OCI-LY3 (cell line): ENCODE measurements at regions not wholly inside any gene's neighbourhood (a gene's known extent, or its start where the extent isn't known, plus 50 kb on each side); places are given as distances from the start of the nearest gene placed in this dataset.

Source experiments
- H2AFZ ChIP-seq: fragments of 200-600, 300-600 bp; shearing (Covaris generic); 2 replicates; pipeline ENCODE4 v1.6.0; 2014; ENCODE audit warnings: antibody characterized with exemption, low read depth, low read length
- H3K27ac ChIP-seq: fragments of 200-600, 300-600 bp; sonication (generic); 2 replicates; pipeline ENCODE4 v1.5.1; 2014; ENCODE audit warnings: mild to moderate bottlenecking, low read length, moderate library complexity, mixed read lengths
- H3K27me3 ChIP-seq: fragments of 200-600, 300-600 bp; sonication (generic); 2 replicates; pipeline ENCODE4 v1.6.1; 2014; ENCODE audit warnings: low read depth, low read length, mixed read lengths
- H3K36me3 ChIP-seq: fragments of 200-600, 300-600 bp; sonication (generic); replicated peaks from 2 replicates; pipeline ENCODE3; 2014; ENCODE audit warnings: low read depth, low read length, mixed read lengths
- H3K4me1 ChIP-seq: fragments of 300-600, 200-600 bp; sonication (generic); 2 replicates; pipeline ENCODE4 v1.6.1; 2014; ENCODE audit warnings: low read length, mixed read lengths
- H3K4me2 ChIP-seq: fragments of 200-600, 300-600 bp; sonication (generic); 2 replicates; pipeline ENCODE4 v1.6.1; 2014; ENCODE audit warnings: low read length, mixed read lengths
- H3K4me3 ChIP-seq: fragments of 300-600, 200-600 bp; sonication (generic); 2 replicates; pipeline ENCODE4 v1.5.1; 2014; ENCODE audit warnings: antibody characterized with exemption, mild to moderate bottlenecking, low read length, moderate library complexity
- H3K79me2 ChIP-seq: fragments of 300-600, 200-600 bp; shearing (Covaris generic); 2 replicates; pipeline ENCODE4 v1.6.1; 2014; ENCODE audit warnings: mild to moderate bottlenecking, low read length, mixed read lengths
- H3K9ac ChIP-seq: fragments of 300-600, 200-600 bp; shearing (Covaris generic); 2 replicates; pipeline ENCODE4 v1.6.0; 2014; ENCODE audit warnings: mild to moderate bottlenecking, low read length, moderate library complexity
- H3K9me3 ChIP-seq: fragments of 200-600, 300-600 bp; shearing (Covaris generic); 2 replicates; pipeline ENCODE4 v1.6.1; 2014; ENCODE audit warnings: low read length, mixed read lengths; ENCODE audit not compliant: insufficient read depth
- H4K20me1 ChIP-seq: fragments of 200-600, 300-600 bp; sonication (generic); 2 replicates; pipeline ENCODE4 v1.6.1; 2016; ENCODE audit warnings: low read length, mixed read lengths; ENCODE audit not compliant: insufficient read depth
- EZH2phosphoT487 ChIP-seq: fragments of 200-600 bp; shearing (Covaris generic); IDR thresholded peaks from 2 replicates; pipeline ENCODE4 v1.6.1; 2018; ENCODE audit warnings: antibody characterized with exemption, mixed run types, low read depth
- TF ChIP-seq, protein P1 (sequence below): fragments of 200-600, 300-600 bp; sonication (generic); IDR thresholded peaks from 2 replicates; pipeline ENCODE4 v1.5.1; 2014; ENCODE audit warnings: antibody characterized with exemption, low read length, low read depth

GRCh38 chr2:5925604-5926003 is 233.4 kb downstream of the SOX11 start:
- H3K36me3 ChIP-seq = no peaks in the 10 kb centered on the region
- no peak for TF ChIP-seq EZH2phosphoT487
- TF ChIP-seq, protein P1, sequence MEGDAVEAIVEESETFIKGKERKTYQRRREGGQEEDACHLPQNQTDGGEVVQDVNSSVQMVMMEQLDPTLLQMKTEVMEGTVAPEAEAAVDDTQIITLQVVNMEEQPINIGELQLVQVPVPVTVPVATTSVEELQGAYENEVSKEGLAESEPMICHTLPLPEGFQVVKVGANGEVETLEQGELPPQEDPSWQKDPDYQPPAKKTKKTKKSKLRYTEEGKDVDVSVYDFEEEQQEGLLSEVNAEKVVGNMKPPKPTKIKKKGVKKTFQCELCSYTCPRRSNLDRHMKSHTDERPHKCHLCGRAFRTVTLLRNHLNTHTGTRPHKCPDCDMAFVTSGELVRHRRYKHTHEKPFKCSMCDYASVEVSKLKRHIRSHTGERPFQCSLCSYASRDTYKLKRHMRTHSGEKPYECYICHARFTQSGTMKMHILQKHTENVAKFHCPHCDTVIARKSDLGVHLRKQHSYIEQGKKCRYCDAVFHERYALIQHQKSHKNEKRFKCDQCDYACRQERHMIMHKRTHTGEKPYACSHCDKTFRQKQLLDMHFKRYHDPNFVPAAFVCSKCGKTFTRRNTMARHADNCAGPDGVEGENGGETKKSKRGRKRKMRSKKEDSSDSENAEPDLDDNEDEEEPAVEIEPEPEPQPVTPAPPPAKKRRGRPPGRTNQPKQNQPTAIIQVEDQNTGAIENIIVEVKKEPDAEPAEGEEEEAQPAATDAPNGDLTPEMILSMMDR = no peak
- H3K27ac ChIP-seq = no peak overlapping the region
- no peak overlapping the region for H3K4me2 ChIP-seq
- no peaks in the 10 kb centered on the region for H4K20me1 ChIP-seq
- H3K9me3 ChIP-seq = no peaks in the 10 kb centered on the region
- H3K4me3 ChIP-seq = no peak overlapping the region
- no peaks in the 10 kb centered on the region for H3K79me2 ChIP-seq
- no peak overlapping the region for H3K9ac ChIP-seq
- no peak overlapping the region for H2AFZ ChIP-seq
- no peaks in the 10 kb centered on the region for H3K27me3 ChIP-seq
- no peaks in the 10 kb centered on the region for H3K4me1 ChIP-seq

GRCh38 chr2:5926871-5927512 is 234.8 kb downstream of the SOX11 start:
- H3K27me3 ChIP-seq = no peaks in the 10 kb centered on the region
- no peaks in the 10 kb centered on the region for H4K20me1 ChIP-seq
- H3K4me3 ChIP-seq = no peak overlapping the region
- no peak overlapping the region for H3K27ac ChIP-seq
- H3K4me1 ChIP-seq = no peaks in the 10 kb centered on the region
- no peaks in the 10 kb centered on the region for H3K36me3 ChIP-seq
- H3K9me3 ChIP-seq = no peaks in the 10 kb centered on the region
- H2AFZ ChIP-seq = no peak overlapping the region
- no peak overlapping the region for H3K9ac ChIP-seq
- H3K79me2 ChIP-seq = no peaks in the 10 kb centered on the region
- TF ChIP-seq EZH2phosphoT487 = no peak
- no peak overlapping the region for H3K4me2 ChIP-seq

DNA sequence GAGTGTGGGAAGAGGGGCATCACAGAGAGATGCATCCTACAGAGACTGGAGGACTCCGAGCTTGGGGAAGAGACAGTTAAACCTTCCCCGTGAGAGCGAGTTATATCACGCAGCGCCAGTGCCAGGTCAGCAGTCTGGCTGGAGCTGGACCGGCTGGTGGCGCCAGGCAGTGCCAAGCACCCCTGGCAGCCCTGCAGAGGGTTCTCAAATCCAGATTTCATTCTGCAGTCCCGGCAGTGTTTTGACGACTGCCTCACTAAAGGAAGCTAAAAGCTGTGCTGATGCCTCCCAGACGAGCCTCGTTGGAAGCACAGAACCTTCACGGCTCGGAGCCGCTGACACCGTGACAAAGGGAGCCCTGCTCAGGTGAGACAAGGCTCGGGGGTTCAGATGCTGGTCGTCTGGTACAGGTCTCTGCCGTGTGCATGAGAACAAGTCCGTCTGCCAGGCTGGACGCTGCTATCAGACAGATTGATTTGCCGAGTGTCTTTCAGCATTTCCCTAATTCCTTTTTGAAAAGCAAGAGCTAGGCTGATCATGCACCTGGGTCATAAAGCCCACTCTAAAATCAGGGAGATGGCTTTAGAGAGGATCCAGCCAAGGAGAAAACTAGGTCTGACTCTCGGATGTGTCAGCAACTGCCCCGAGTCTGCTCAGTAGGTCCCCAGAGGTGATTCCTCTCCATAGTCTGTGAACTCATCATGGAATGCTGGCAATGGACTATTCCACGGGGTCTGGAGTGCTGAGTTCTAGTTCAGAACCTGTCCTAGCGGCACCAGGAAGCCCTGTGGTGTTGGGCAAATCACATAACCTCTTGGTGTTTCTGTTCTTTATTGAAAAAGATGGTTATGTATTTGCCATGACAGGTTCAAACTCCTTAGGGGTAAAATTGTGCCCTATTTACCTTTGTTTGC is 240.6 kb downstream of the SOX11 start:
- H3K9me3 ChIP-seq = no peaks in the 10 kb centered on the region
- H4K20me1 ChIP-seq = no peaks in the 10 kb centered on the region
- H3K9ac ChIP-seq = no peak overlapping the region
- H3K36me3 ChIP-seq = no peaks in the 10 kb centered on the region
- H3K27ac ChIP-seq = no peak overlapping the region
- H3K4me3 ChIP-seq = no peak overlapping the region
- no peak overlapping the region for H2AFZ ChIP-seq
- H3K27me3 ChIP-seq = no peaks in the 10 kb centered on the region
- no peaks in the 10 kb centered on the region for H3K79me2 ChIP-seq
- H3K4me2 ChIP-seq = no peak overlapping the region
- no peaks in the 10 kb centered on the region for H3K4me1 ChIP-seq
- TF ChIP-seq EZH2phosphoT487 = no peak
- TF ChIP-seq, protein P1 = no peak

DNA sequence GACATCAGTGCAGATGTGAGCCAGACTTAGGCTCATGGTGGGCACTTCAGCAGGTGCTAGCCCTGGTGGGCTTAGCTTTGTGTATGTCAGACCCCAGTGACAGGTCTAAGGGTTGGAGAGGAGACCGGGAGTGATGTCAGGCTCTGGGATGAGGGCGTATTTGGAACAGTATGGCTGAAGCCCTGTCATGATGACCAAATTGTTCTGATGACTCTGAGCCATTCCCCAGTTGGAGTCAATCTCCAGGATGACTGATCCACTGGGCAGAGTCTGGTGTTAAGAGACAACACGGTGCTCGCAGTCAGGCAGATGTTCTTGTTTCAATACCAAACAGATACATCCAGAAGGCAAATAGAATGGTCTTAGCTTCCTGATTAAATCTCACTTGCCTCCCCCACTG is 241.5 kb downstream of the SOX11 start:
- no peak for TF ChIP-seq EZH2phosphoT487
- TF ChIP-seq, protein P1 = no peak

More for the DNA sequence above, 241.5 kb downstream of the SOX11 start:
- no peaks in the 10 kb centered on the region for H3K9me3 ChIP-seq
- H4K20me1 ChIP-seq = no peaks in the 10 kb centered on the region
- no peak overlapping the region for H3K4me3 ChIP-seq
- no peaks in the 10 kb centered on the region for H3K79me2 ChIP-seq
- H3K9ac ChIP-seq = no peak overlapping the region
- H3K4me2 ChIP-seq = no peak overlapping the region
- no peaks in the 10 kb centered on the region for H3K27me3 ChIP-seq
- H3K27ac ChIP-seq = no peak overlapping the region
- no peaks in the 10 kb centered on the region for H3K36me3 ChIP-seq
- H2AFZ ChIP-seq = no peak overlapping the region
- H3K4me1 ChIP-seq = no peaks in the 10 kb centered on the region
